Activated CD8-positive, alpha-beta T cell treated with anti-CD3 and anti-CD28 coated beads for 36 hours (primary cell): ENCODE measurements at regions not wholly inside any gene's neighbourhood (a gene's known extent, or its start where the extent isn't known, plus 50 kb on each side); places are given as distances from the start of the nearest gene placed in this dataset.

Experiments
- ATAC-seq: fragments of 200-7000 bp; cut with Tn5 transposase; one replicate; pipeline ENCODE4 v1.10.0; 2021; ENCODE audit warnings: mild to moderate bottlenecking, moderate library complexity
- CTCF ChIA-PET: fragments of 350-600 bp; sonication (Branson Sonifier 250); formaldehyde crosslinking; loops from one replicate; lab custom pipeline; 2021; ENCODE audit warnings: antibody characterized with exemption; lab: Charles Lee
- POLR2A ChIA-PET: fragments of 350-600 bp; sonication (Branson Sonifier 250); formaldehyde crosslinking; loops from one replicate; lab custom pipeline; 2021; ENCODE audit warnings: antibody characterized with exemption; lab: Charles Lee
- DNase-seq: peaks from one replicate; pipeline ENCODE4 v3.0.0-alpha.2; 2020
- H3K27ac Mint-ChIP-seq: one replicate; pipeline ENCODE4 v1.8.0; 2021; ENCODE audit warnings: mild to moderate bottlenecking, mixed read lengths
- H3K27me3 Mint-ChIP-seq: one replicate; pipeline ENCODE4 v1.8.0; 2021; ENCODE audit warnings: mixed read lengths
- H3K36me3 Mint-ChIP-seq: one replicate; pipeline ENCODE4 v1.8.0; 2021; ENCODE audit warnings: low read depth, mixed read lengths
- H3K4me1 Mint-ChIP-seq: one replicate; pipeline ENCODE4 v1.8.0; 2021; ENCODE audit warnings: low read depth, mixed read lengths
- H3K4me3 Mint-ChIP-seq: one replicate; pipeline ENCODE4 v1.8.0; 2021; ENCODE audit warnings: mild to moderate bottlenecking, moderate library complexity, mixed read lengths
- H3K9me3 Mint-ChIP-seq: one replicate; pipeline ENCODE4 v1.8.0; 2021; ENCODE audit warnings: mixed read lengths
- CTCF ChIP-seq: fragments of 200-600 bp; IDR thresholded peaks from one replicate; pipeline ENCODE4 v1.8.0; 2022; ENCODE audit warnings: antibody characterized with exemption, mild to moderate bottlenecking
- intact Hi-C: fragments of 100-400 bp; cut with micrococcal nuclease; formaldehyde crosslinking; loops from one replicate; pipeline ENCODE4 v1.10.0; 2022

GRCh38 chr17:13874134-13874533, 195.2 kb upstream of the COX10 start:
- H3K27ac Mint-ChIP-seq, result no peak overlapping the region
- no peak overlapping the region for H3K4me3 Mint-ChIP-seq
- H3K27me3 Mint-ChIP-seq, result no peaks in the 10 kb centered on the region
- TF ChIP-seq CTCF, result no peak
- POLR2A ChIA-PET, result no interaction called here
- CTCF ChIA-PET, result no interaction called here
- no peaks in the 10 kb centered on the region for H3K9me3 Mint-ChIP-seq
- ATAC-seq (no peak), DNase-seq (no peak)
- no peaks in the 10 kb centered on the region for H3K36me3 Mint-ChIP-seq
- H3K4me1 Mint-ChIP-seq, result no peaks in the 10 kb centered on the region
- intact Hi-C loops, result no loop called here

- H3K4me1 Mint-ChIP-seq, result no peaks in the 10 kb centered on the region
- ChIA-PET POLR2A (no interaction called here), CTCF (no interaction called here)
- no peaks in the 10 kb centered on the region for H3K36me3 Mint-ChIP-seq
- no peak overlapping the region for H3K4me3 Mint-ChIP-seq
- DNase-seq, result no peak
- no peak for TF ChIP-seq CTCF
- ATAC-seq, result no peak
- no peaks in the 10 kb centered on the region for H3K9me3 Mint-ChIP-seq
- intact Hi-C loops, result no loop called here
- H3K27me3 Mint-ChIP-seq, result no peaks in the 10 kb centered on the region
- H3K27ac Mint-ChIP-seq, result no peak overlapping the region
Observed at GRCh38 chr17:13874817-13875216, 194.5 kb upstream of the COX10 start.

GRCh38 chr17:13879961-13880466, 189.3 kb upstream of the COX10 start:
- H3K4me1 Mint-ChIP-seq, result no peaks in the 10 kb centered on the region
- intact Hi-C loops, result no loop called here
- DNase-seq (no peak), ATAC-seq (no peak)
- no peaks in the 10 kb centered on the region for H3K27me3 Mint-ChIP-seq
- ChIA-PET CTCF (no interaction called here), POLR2A (no interaction called here)
- H3K9me3 Mint-ChIP-seq, result no peaks in the 10 kb centered on the region
- no peak overlapping the region for H3K27ac Mint-ChIP-seq
- no peaks in the 10 kb centered on the region for H3K36me3 Mint-ChIP-seq
- no peak overlapping the region for H3K4me3 Mint-ChIP-seq
- TF ChIP-seq CTCF, result no peak

- H3K27ac Mint-ChIP-seq, result no peak overlapping the region
- no peak overlapping the region for H3K4me3 Mint-ChIP-seq
- no peak for TF ChIP-seq CTCF
- no peaks in the 10 kb centered on the region for H3K9me3 Mint-ChIP-seq
- H3K4me1 Mint-ChIP-seq, result no peaks in the 10 kb centered on the region
- H3K36me3 Mint-ChIP-seq, result no peaks in the 10 kb centered on the region
- intact Hi-C loops, result no loop called here
- no peak for ATAC-seq
- no peak for DNase-seq
- ChIA-PET CTCF (no interaction called here), POLR2A (no interaction called here)
- H3K27me3 Mint-ChIP-seq, result no peaks in the 10 kb centered on the region
Observed at GRCh38 chr17:13883659-13884058, 185.6 kb upstream of the COX10 start.

- Mint-ChIP-seq H3K4me1 (no peaks in the 10 kb centered on the region), H3K27me3 (no peaks in the 10 kb centered on the region), H3K9me3 (no peaks in the 10 kb centered on the region), H3K27ac (no peak overlapping the region), H3K36me3 (no peaks in the 10 kb centered on the region), H3K4me3 (no peak overlapping the region)
- TF ChIP-seq CTCF, result no peak
- POLR2A ChIA-PET, result no interaction called here
- DNase-seq, result no peak
- no peak for ATAC-seq
- intact Hi-C loops, result no loop called here
- CTCF ChIA-PET, result no interaction called here
Observed at GRCh38 chr17:13884347-13884746, 185.0 kb upstream of the COX10 start.
